Endothelial cell of umbilical vein (primary cell): ENCODE measurements at regions not wholly inside any gene's neighbourhood (a gene's known extent, or its start where the extent isn't known, plus 50 kb on each side); places are given as distances from the start of the nearest gene placed in this dataset.

Source experiments
- BruUV-seq: library from RNA; stranded (reverse); fragments of 400-500 nt; replicated peaks from 2 replicates; lab custom pipeline; 2021; lab: Mats Ljungman, UMichigan
- CTCF ChIA-PET: fragments of 300-600, 350-600 bp; sonication (Branson Sonifier 250); formaldehyde crosslinking; loops from one replicate; lab custom pipeline; 2021; ENCODE audit warnings: antibody characterized with exemption, inconsistent platforms; lab: Charles Lee
- POLR2A ChIA-PET: fragments of 300-600, 350-600 bp; sonication (Branson Sonifier 250); formaldehyde crosslinking; loops from one replicate; lab custom pipeline; 2021; ENCODE audit warnings: antibody characterized with exemption, inconsistent platforms; lab: Charles Lee
- DNase-seq: peaks from one replicate; pipeline ENCODE4 v3.0.0-alpha.2; 2011; ENCODE audit warnings: low read depth, low spot score
- FAIRE-seq: peaks from 2 replicates; lab custom pipeline; 2011; peaks lifted over from hg19 to GRCh38; lab: Jason Lieb, UNC
- H2AFZ ChIP-seq: 2 replicates; pipeline ENCODE4 v1.6.0; 2012; ENCODE audit warnings: low read depth, low read length, control low read depth, inconsistent platforms
- H3K27ac ChIP-seq: 2 replicates; pipeline ENCODE4 v1.5.1; 2011; ENCODE audit warnings: low read depth, mild to moderate bottlenecking, control low read depth, low read length, moderate library complexity; ENCODE audit not compliant: insufficient read depth
- H3K27me3 ChIP-seq, 2 experiments: 2 replicates each; pipeline versions ENCODE4 v1.6.0 to v1.6.1; 2011; ENCODE audit warnings: low read length in 2 of 2, mixed read lengths in 1 of 2; ENCODE audit not compliant: control insufficient read depth in 2 of 2, insufficient read depth in 2 of 2
- H3K36me3 ChIP-seq, 2 experiments: 2 replicates in 1 of 2; 3 replicates in 1 of 2; pipeline ENCODE4 v1.5.1; 2011; ENCODE audit warnings: low read length in 2 of 2, mild to moderate bottlenecking in 1 of 2, moderate library complexity in 1 of 2; ENCODE audit not compliant: control insufficient read depth in 2 of 2, insufficient read depth in 2 of 2; ENCODE audit errors: extremely low read depth in 1 of 2
- H3K4me1 ChIP-seq: 3 replicates; pipeline ENCODE4 v1.5.1; 2011; ENCODE audit warnings: mild to moderate bottlenecking, low read length; ENCODE audit not compliant: control insufficient read depth, insufficient read depth; ENCODE audit errors: extremely low read depth
- H3K4me2 ChIP-seq: 2 replicates; pipeline ENCODE4 v1.6.1; 2011; ENCODE audit warnings: low read length, control low read depth, mixed read lengths; ENCODE audit not compliant: insufficient read depth
- H3K4me3 ChIP-seq, 3 experiments: fragments of 200-600 bp in 1 of 3; sonication (generic), shearing (Covaris generic) in 1 of 3; replicated peaks in 1 of 3; 2 replicates each; pipeline ENCODE4 v1.5.1; 2011 to 2016; ENCODE audit warnings: control low read depth in 3 of 3, low read length in 3 of 3, mild to moderate bottlenecking in 2 of 3, inconsistent platforms in 1 of 3, low read depth in 1 of 3, moderate library complexity in 1 of 3; ENCODE audit not compliant: insufficient read depth in 1 of 3
- H3K79me2 ChIP-seq: 2 replicates; pipeline ENCODE4 v1.6.0; 2012; ENCODE audit warnings: low read length, inconsistent platforms; ENCODE audit not compliant: control insufficient read depth, insufficient read depth
- H3K9ac ChIP-seq: replicated peaks from 2 replicates; pipeline ENCODE3; 2011; ENCODE audit warnings: low read length, control low read depth; ENCODE audit not compliant: insufficient read depth; ENCODE audit errors: extremely low read depth
- H3K9me1 ChIP-seq: replicated peaks from 3 replicates; pipeline ENCODE4 v1.6.0; 2011; ENCODE audit warnings: mild to moderate bottlenecking, low read length; ENCODE audit not compliant: control insufficient read depth, insufficient read depth; ENCODE audit errors: extremely low read depth
- H3K9me3 ChIP-seq: replicated peaks from 2 replicates; pipeline ENCODE4 v1.5.1; 2012; ENCODE audit warnings: low read length, inconsistent platforms; ENCODE audit not compliant: control insufficient read depth, insufficient read depth
- H4K20me1 ChIP-seq: replicated peaks from 2 replicates; pipeline ENCODE3; 2011; ENCODE audit warnings: mild to moderate bottlenecking, low read length; ENCODE audit not compliant: control insufficient read depth, insufficient read depth; ENCODE audit errors: extremely low read depth
- CTCF ChIP-seq, 2 donors: IDR thresholded peaks; 1 replicate in 1 of 2; 2 replicates in 1 of 2; pipeline ENCODE4 v1.5.1; 2011; ENCODE audit warnings: low read length in 2 of 2, mild to moderate bottlenecking in 2 of 2, moderate library complexity in 2 of 2, control low read depth in 1 of 2, inconsistent platforms in 1 of 2, low read depth in 1 of 2; ENCODE audit not compliant: insufficient read depth in 1 of 2; ENCODE audit errors: extremely low read depth in 1 of 2
- EZH2 ChIP-seq: IDR thresholded peaks from 2 replicates; pipeline ENCODE4 v1.6.1; 2012; ENCODE audit warnings: borderline replicate concordance, low read depth, mild to moderate bottlenecking, moderate library complexity, low read length, inconsistent platforms; ENCODE audit not compliant: severe bottlenecking
- FOS ChIP-seq: IDR thresholded peaks from 2 replicates; pipeline ENCODE4 v1.6.1; 2011; ENCODE audit warnings: mild to moderate bottlenecking, low read length, moderate library complexity, borderline replicate concordance; ENCODE audit not compliant: insufficient read depth
- GATA2 ChIP-seq: IDR thresholded peaks from 2 replicates; pipeline ENCODE4 v1.7.0; 2011; ENCODE audit warnings: low read depth, mild to moderate bottlenecking, moderate library complexity, mixed read lengths, low read length; ENCODE audit not compliant: insufficient read length, insufficient read depth
- JUN ChIP-seq: IDR thresholded peaks from 2 replicates; pipeline ENCODE4 v1.6.1; 2011; ENCODE audit warnings: borderline replicate concordance, low read depth; ENCODE audit not compliant: insufficient read length, insufficient read depth
- MAX ChIP-seq: IDR thresholded peaks from 2 replicates; pipeline ENCODE4 v1.6.1; 2011; ENCODE audit not compliant: insufficient read depth, insufficient read length
- MYC ChIP-seq: IDR thresholded peaks from one replicate; pipeline ENCODE4 v1.6.1; 2011; ENCODE audit warnings: mild to moderate bottlenecking, low read depth, low read length
- POLR2A ChIP-seq: IDR thresholded peaks from 2 replicates; pipeline ENCODE4 v1.6.1; 2012; ENCODE audit warnings: low read depth, mild to moderate bottlenecking, control low read depth, low read length
- POLR2AphosphoS5 ChIP-seq: IDR thresholded peaks from 2 replicates; pipeline ENCODE4 v1.6.1; 2012; ENCODE audit warnings: low read depth, mild to moderate bottlenecking, control low read depth, low read length, moderate library complexity; ENCODE audit not compliant: insufficient read depth
- dilution Hi-C: fragments of 300-500 bp; cut with MboI; formaldehyde crosslinking; loops from one replicate; pipeline ENCODE4 v1.15.0; 2019; ENCODE audit warnings: low sequenced_read_pairs; ENCODE audit not compliant: extremely low pct_ligation_motif_present
- intact Hi-C: fragments of 100-400 bp; cut with micrococcal nuclease; formaldehyde crosslinking; loops from one replicate; pipeline ENCODE4 v1.10.0; 2022

- TF ChIP-seq MAX (no peak), MYC (no peak), FOS (no peak), EZH2 (no peak), GATA2 (no peak), POLR2AphosphoS5 (no peak), JUN (no peak), POLR2A (no peak), CTCF (IDR thresholded peaks at IDR 0.05; ENCODE audit: extremely low read depth in 1 of 2, insufficient read depth in 1 of 2, low read depth in 1 of 2, low read length in 2 of 2) (no peak)
- no peak overlapping the region for H3K4me3 ChIP-seq
- H3K4me1 ChIP-seq, result no peaks in the 10 kb centered on the region
- ChIA-PET CTCF (no interaction called here), POLR2A (no interaction called here)
- H3K27ac ChIP-seq, result no peak overlapping the region
- H4K20me1 ChIP-seq, result no peaks in the 10 kb centered on the region
- H3K79me2 ChIP-seq, result no peaks in the 10 kb centered on the region
- H3K9ac ChIP-seq, result no peak overlapping the region
- no TSS peak for BruUV-seq
- H3K9me1 ChIP-seq, result no peaks in the 10 kb centered on the region
- DNase-seq (no peak), FAIRE-seq (no peak)
- dilution Hi-C loops (no loop called here), intact Hi-C loops (no loop called here)
- peaks cover 4% of the 10 kb centered on the region for H3K9me3 ChIP-seq
- H3K4me2 ChIP-seq, result no peak overlapping the region
- no peak overlapping the region for H2AFZ ChIP-seq
- no peaks in the 10 kb centered on the region for H3K27me3 ChIP-seq
- no peaks in the 10 kb centered on the region for H3K36me3 ChIP-seq
These were observed 1115.2 kb downstream of the TDRD15 start for GRCh38 chr2:22238967-22239366.
